ENCODE measurements at regions not wholly inside any gene's neighbourhood (a gene's known extent, or its start where the extent isn't known, plus 50 kb on each side); places are given as distances from the start of the nearest gene placed in this dataset.

GRCh38 chr12:78403136-78403535, 461.4 kb upstream of the SYT1 start:
- Mint-ChIP-seq H3K27me3 (no peaks in the 10 kb centered on the region), H3K9me3 (no peaks in the 10 kb centered on the region), H3K4me3 (no peak overlapping the region), H3K4me1 (no peaks in the 10 kb centered on the region), H3K27ac (no peak overlapping the region), H3K36me3 (no peaks in the 10 kb centered on the region)
- DNase-seq (ENCODE audit: low spot score in 2 of 2) (no peak), ATAC-seq (ENCODE audit: low read depth) (no peak)

GRCh38 chr12:78403681-78404080, 460.9 kb upstream of the SYT1 start:
- no peak overlapping the region for H3K27ac Mint-ChIP-seq
- no peaks in the 10 kb centered on the region for H3K4me1 Mint-ChIP-seq
- H3K27me3 Mint-ChIP-seq, result no peaks in the 10 kb centered on the region
- no peaks in the 10 kb centered on the region for H3K9me3 Mint-ChIP-seq
- no peak for ATAC-seq (ENCODE audit: low read depth)
- DNase-seq (ENCODE audit: low spot score in 2 of 2), result no peak
- no peak overlapping the region for H3K4me3 Mint-ChIP-seq
- H3K36me3 Mint-ChIP-seq, result no peaks in the 10 kb centered on the region

GRCh38 chr12:78406213-78406612, 458.4 kb upstream of the SYT1 start:
- H3K4me3 Mint-ChIP-seq, result no peak overlapping the region
- no peak for ATAC-seq (ENCODE audit: low read depth)
- no peaks in the 10 kb centered on the region for H3K4me1 Mint-ChIP-seq
- H3K36me3 Mint-ChIP-seq, result no peaks in the 10 kb centered on the region
- H3K27ac Mint-ChIP-seq, result no peak overlapping the region
- no peaks in the 10 kb centered on the region for H3K27me3 Mint-ChIP-seq
- DNase-seq (ENCODE audit: low spot score in 2 of 2), result no peak
- H3K9me3 Mint-ChIP-seq, result no peaks in the 10 kb centered on the region

GRCh38 chr12:78406828-78407227, 457.7 kb upstream of the SYT1 start:
- no peak for DNase-seq (ENCODE audit: low spot score in 2 of 2)

GRCh38 chr12:78407722-78408121, 456.9 kb upstream of the SYT1 start:
- no peak for ATAC-seq (ENCODE audit: low read depth)
- Mint-ChIP-seq H3K27me3 (no peaks in the 10 kb centered on the region), H3K9me3 (peaks cover 2% of the 10 kb centered on the region), H3K4me1 (no peaks in the 10 kb centered on the region), H3K4me3 (no peak overlapping the region), H3K36me3 (no peaks in the 10 kb centered on the region), H3K27ac (no peak overlapping the region)
- no peak for DNase-seq (ENCODE audit: low spot score in 2 of 2)

More at GRCh38 chr12:78406828-78407227, 457.7 kb upstream of the SYT1 start:
- Mint-ChIP-seq H3K27ac (no peak overlapping the region), H3K36me3 (no peaks in the 10 kb centered on the region), H3K27me3 (no peaks in the 10 kb centered on the region), H3K9me3 (peaks cover 2% of the 10 kb centered on the region), H3K4me3 (no peak overlapping the region), H3K4me1 (no peaks in the 10 kb centered on the region)
- ATAC-seq (ENCODE audit: low read depth), result no peak

- no peaks in the 10 kb centered on the region for H3K27me3 Mint-ChIP-seq
- ATAC-seq (ENCODE audit: low read depth) (no peak), DNase-seq (ENCODE audit: low spot score in 2 of 2) (no peak)
- peaks cover 2% of the 10 kb centered on the region for H3K9me3 Mint-ChIP-seq
- no peaks in the 10 kb centered on the region for H3K36me3 Mint-ChIP-seq
- no peak overlapping the region for H3K27ac Mint-ChIP-seq
- H3K4me1 Mint-ChIP-seq, result no peaks in the 10 kb centered on the region
- H3K4me3 Mint-ChIP-seq, result no peak overlapping the region
Measured at GRCh38 chr12:78414071-78414470, 450.5 kb upstream of the SYT1 start.

GRCh38 chr12:78418919-78419318, 445.7 kb upstream of the SYT1 start:
- H3K27me3 Mint-ChIP-seq, result no peaks in the 10 kb centered on the region
- H3K9me3 Mint-ChIP-seq, result no peaks in the 10 kb centered on the region
- H3K36me3 Mint-ChIP-seq, result no peaks in the 10 kb centered on the region
- H3K4me3 Mint-ChIP-seq, result no peak overlapping the region
- no peak overlapping the region for H3K27ac Mint-ChIP-seq
- ATAC-seq (ENCODE audit: low read depth) (peak; percentile 53), DNase-seq (ENCODE audit: low spot score in 2 of 2) (no peak)
- no peaks in the 10 kb centered on the region for H3K4me1 Mint-ChIP-seq

GRCh38 chr12:78419513-78419912, 445.1 kb upstream of the SYT1 start:
- Mint-ChIP-seq H3K9me3 (no peaks in the 10 kb centered on the region), H3K36me3 (no peaks in the 10 kb centered on the region), H3K27me3 (no peaks in the 10 kb centered on the region), H3K4me3 (no peak overlapping the region), H3K4me1 (no peaks in the 10 kb centered on the region), H3K27ac (no peak overlapping the region)
- DNase-seq (ENCODE audit: low spot score in 2 of 2) (no peak), ATAC-seq (ENCODE audit: low read depth) (no peak)

GRCh38 chr12:78420991-78421390, 443.6 kb upstream of the SYT1 start:
- Mint-ChIP-seq H3K4me3 (no peak overlapping the region), H3K4me1 (no peaks in the 10 kb centered on the region), H3K36me3 (no peaks in the 10 kb centered on the region), H3K27me3 (no peaks in the 10 kb centered on the region), H3K27ac (no peak overlapping the region), H3K9me3 (no peaks in the 10 kb centered on the region)
- DNase-seq (ENCODE audit: low spot score in 2 of 2), result no peak
- ATAC-seq (ENCODE audit: low read depth), result no peak

GRCh38 chr12:78430551-78430950, 434.0 kb upstream of the SYT1 start:
- Mint-ChIP-seq H3K36me3 (no peaks in the 10 kb centered on the region), H3K4me3 (no peak overlapping the region), H3K27me3 (no peaks in the 10 kb centered on the region), H3K9me3 (peaks cover 1% of the 10 kb centered on the region), H3K27ac (no peak overlapping the region), H3K4me1 (no peaks in the 10 kb centered on the region)
- no peak for DNase-seq (ENCODE audit: low spot score in 2 of 2)
- ATAC-seq (ENCODE audit: low read depth), result no peak

- H3K27ac Mint-ChIP-seq, result no peak overlapping the region
- ATAC-seq (ENCODE audit: low read depth) (no peak), DNase-seq (ENCODE audit: low spot score in 2 of 2) (no peak)
- no peaks in the 10 kb centered on the region for H3K27me3 Mint-ChIP-seq
- peaks cover 3% of the 10 kb centered on the region for H3K9me3 Mint-ChIP-seq
- H3K4me1 Mint-ChIP-seq, result no peaks in the 10 kb centered on the region
- H3K36me3 Mint-ChIP-seq, result no peaks in the 10 kb centered on the region
- H3K4me3 Mint-ChIP-seq, result no peak overlapping the region
Measured at GRCh38 chr12:78431931-78432330, 432.6 kb upstream of the SYT1 start.

GRCh38 chr12:78439666-78440065, 424.9 kb upstream of the SYT1 start:
- H3K36me3 Mint-ChIP-seq, result no peaks in the 10 kb centered on the region
- ATAC-seq (ENCODE audit: low read depth), result no peak
- H3K4me3 Mint-ChIP-seq, result no peak overlapping the region
- peaks cover 9% of the 10 kb centered on the region for H3K9me3 Mint-ChIP-seq
- no peaks in the 10 kb centered on the region for H3K4me1 Mint-ChIP-seq
- no peaks in the 10 kb centered on the region for H3K27me3 Mint-ChIP-seq
- no peak for DNase-seq (ENCODE audit: low spot score in 2 of 2)
- no peak overlapping the region for H3K27ac Mint-ChIP-seq

- DNase-seq (ENCODE audit: low spot score in 2 of 2), result no peak
- Mint-ChIP-seq H3K36me3 (no peaks in the 10 kb centered on the region), H3K27ac (no peak overlapping the region), H3K4me1 (no peaks in the 10 kb centered on the region), H3K27me3 (no peaks in the 10 kb centered on the region), H3K4me3 (no peak overlapping the region), H3K9me3 (peaks cover 7% of the 10 kb centered on the region)
- no peak for ATAC-seq (ENCODE audit: low read depth)
Measured at GRCh38 chr12:78441737-78442453, 422.7 kb upstream of the SYT1 start.

GRCh38 chr12:78442454-78442801, 422.1 kb upstream of the SYT1 start:
- H3K36me3 Mint-ChIP-seq, result no peaks in the 10 kb centered on the region
- H3K4me3 Mint-ChIP-seq, result no peak overlapping the region
- no peaks in the 10 kb centered on the region for H3K4me1 Mint-ChIP-seq
- H3K27ac Mint-ChIP-seq, result no peak overlapping the region
- no peak for ATAC-seq (ENCODE audit: low read depth)
- H3K27me3 Mint-ChIP-seq, result no peaks in the 10 kb centered on the region
- no peak for DNase-seq (ENCODE audit: low spot score in 2 of 2)
- peaks cover 5% of the 10 kb centered on the region for H3K9me3 Mint-ChIP-seq

GRCh38 chr12:78446555-78446954, 418.0 kb upstream of the SYT1 start:
- no peak overlapping the region for H3K4me3 Mint-ChIP-seq
- DNase-seq (ENCODE audit: low spot score in 2 of 2), result no peak
- no peaks in the 10 kb centered on the region for H3K9me3 Mint-ChIP-seq
- H3K27me3 Mint-ChIP-seq, result no peaks in the 10 kb centered on the region
- no peak overlapping the region for H3K27ac Mint-ChIP-seq
- H3K4me1 Mint-ChIP-seq, result no peaks in the 10 kb centered on the region
- no peaks in the 10 kb centered on the region for H3K36me3 Mint-ChIP-seq
- no peak for ATAC-seq (ENCODE audit: low read depth)

Measured in memory B cell (primary cell).